Panc1 (cell line): ENCODE measurements at regions not wholly inside any gene's neighbourhood (a gene's known extent, or its start where the extent isn't known, plus 50 kb on each side); places are given as distances from the start of the nearest gene placed in this dataset.

Source experiments
- CTCF ChIP-seq: fragments of 450-650 bp; IDR thresholded peaks from 2 replicates; pipeline ENCODE4 v1.5.1; 2017; ENCODE audit warnings: mild to moderate bottlenecking
- POLR2AphosphoS5 ChIP-seq: IDR thresholded peaks from 2 replicates; pipeline ENCODE4 v1.6.1; 2012; ENCODE audit warnings: mild to moderate bottlenecking, low read depth, low read length, moderate library complexity
- REST ChIP-seq, 2 experiments: IDR thresholded peaks; 2 replicates each; pipeline ENCODE4 v1.6.1; 2011 to 2012; ENCODE audit warnings: low read depth in 2 of 2, control low read depth in 1 of 2, low read length in 1 of 2, mild to moderate bottlenecking in 1 of 2, moderate library complexity in 1 of 2; ENCODE audit not compliant: insufficient read depth in 1 of 2
- TCF7L2 ChIP-seq: IDR thresholded peaks from 2 replicates; pipeline ENCODE4 v1.6.1; 2011; ENCODE audit warnings: mild to moderate bottlenecking, low read depth, low read length, inconsistent platforms

GRCh38 chrX:6708041-6708440, 173.1 kb upstream of the VCX3A start:
- TF ChIP-seq CTCF (no peak), POLR2AphosphoS5 (no peak), REST (IDR thresholded peaks at IDR 0.05; ENCODE audit: insufficient read depth in 1 of 2, low read depth in 2 of 2, low read length in 1 of 2) (no peak), TCF7L2 (no peak)
